ENCODE measurements at regions not wholly inside any gene's neighbourhood (a gene's known extent, or its start where the extent isn't known, plus 50 kb on each side); places are given as distances from the start of the nearest gene placed in this dataset.

DNA sequence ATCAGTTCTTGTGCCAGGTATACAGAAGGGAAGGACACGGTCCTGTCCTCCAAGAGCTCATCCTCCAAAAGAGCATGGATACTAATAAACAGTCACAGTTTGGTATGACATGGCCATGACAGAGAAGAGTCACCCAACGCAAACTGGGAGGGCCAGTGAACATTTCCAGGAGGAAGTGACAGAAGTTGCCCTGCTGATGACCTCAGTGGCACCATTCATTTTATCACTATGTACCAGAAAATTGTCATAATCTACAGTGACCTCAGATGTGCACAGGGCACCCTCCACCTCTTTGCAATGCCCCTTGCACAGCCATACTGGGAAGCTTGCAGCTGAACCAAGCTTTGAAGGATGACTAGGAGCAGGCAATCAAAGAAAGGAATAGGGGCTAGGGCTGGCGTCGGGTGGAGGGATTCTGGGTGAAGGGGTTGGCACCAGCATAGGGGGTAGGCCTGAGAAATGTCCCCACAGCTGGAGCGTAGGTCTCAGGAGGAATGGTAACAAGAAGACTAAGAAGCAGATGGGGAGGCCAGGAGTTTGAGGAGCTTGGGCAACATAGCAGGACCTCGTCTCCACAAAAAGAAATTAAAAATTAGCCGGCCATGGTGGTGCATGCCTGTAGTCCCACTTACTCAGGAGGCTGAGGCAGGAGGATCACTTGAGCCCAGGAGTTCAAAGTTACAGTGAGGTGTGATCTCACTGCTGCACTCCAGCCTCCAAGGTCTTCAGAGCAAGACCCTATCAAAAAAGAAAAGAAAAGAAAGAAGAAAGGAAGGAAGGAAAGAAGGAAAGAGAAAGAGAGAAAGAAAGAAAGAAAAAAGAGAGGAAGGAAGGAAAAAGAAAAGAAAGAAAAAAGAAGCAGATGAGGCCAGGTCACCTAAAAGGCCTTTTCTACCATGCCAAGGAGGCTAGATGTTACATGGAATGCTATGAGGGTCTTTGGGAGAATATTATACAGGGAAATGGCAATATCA, 65.3 kb upstream of the SNX9 start (continued):
- TF ChIP-seq HBP1 (CRISPR knock-in tag; IDR thresholded peaks at IDR 0.05) (peak; percentile 83; the same call in 1 of the 2 replicates), GABPB2 (CRISPR knock-in tag; conservative IDR thresholded peaks at IDR 0.05) (no peak), ETV6 (IDR thresholded peaks at IDR 0.05; ENCODE audit: borderline replicate concordance in 1 of 2, low read depth in 2 of 2, low read length in 1 of 2) (peak in 1 of 2 experiments; percentile 48; a peak in 1 of 4 replicates), ETV6 (CRISPR knock-in tag; IDR thresholded peaks at IDR 0.05; ENCODE audit: borderline replicate concordance) (no peak), KDM2B (CRISPR knock-in tag; IDR thresholded peaks at IDR 0.05) (no peak), THRAP3 (IDR thresholded peaks at IDR 0.05; ENCODE audit: borderline replicate concordance) (peak; percentile 66; the same call in 1 of the 2 replicates), TSC22D4 (tag; IDR thresholded peaks at IDR 0.05) (no peak), HIVEP1 (CRISPR knock-in tag; IDR thresholded peaks at IDR 0.05) (no peak), NFIC (IDR thresholded peaks at IDR 0.05) (no peak), YBX1 (IDR thresholded peaks at IDR 0.05) (0 out of 2 replicates have a peak, but pooled peaks have one; percentile 22), MYNN (IDR thresholded peaks at IDR 0.05) (peak; percentile 55; the same call in 1 of the 2 replicates), MYNN (CRISPR knock-in tag; IDR thresholded peaks at IDR 0.05) (no peak), YY1 (IDR thresholded peaks at IDR 0.05; ENCODE audit: borderline replicate concordance in 1 of 3, control insufficient read depth in 1 of 3, extremely low read depth in 1 of 3, insufficient read depth in 3 of 3, insufficient read length in 1 of 3, insufficient replicate concordance in 2 of 3, low read depth in 1 of 3, low read length in 2 of 3) (peak in 1 of 3 experiments; percentile 26), TAF7 (tag; IDR thresholded peaks at IDR 0.05) (no peak), CBX3 (IDR thresholded peaks at IDR 0.05; ENCODE audit: borderline replicate concordance in 1 of 2, low read length in 2 of 2) (peak in 1 of 2 experiments; percentile 21; a peak in 1 of 3 replicates), ZNF79 (CRISPR knock-in tag; IDR thresholded peaks at IDR 0.05; ENCODE audit: low read depth) (no peak)
- TF ChIP-seq, protein P1, sequence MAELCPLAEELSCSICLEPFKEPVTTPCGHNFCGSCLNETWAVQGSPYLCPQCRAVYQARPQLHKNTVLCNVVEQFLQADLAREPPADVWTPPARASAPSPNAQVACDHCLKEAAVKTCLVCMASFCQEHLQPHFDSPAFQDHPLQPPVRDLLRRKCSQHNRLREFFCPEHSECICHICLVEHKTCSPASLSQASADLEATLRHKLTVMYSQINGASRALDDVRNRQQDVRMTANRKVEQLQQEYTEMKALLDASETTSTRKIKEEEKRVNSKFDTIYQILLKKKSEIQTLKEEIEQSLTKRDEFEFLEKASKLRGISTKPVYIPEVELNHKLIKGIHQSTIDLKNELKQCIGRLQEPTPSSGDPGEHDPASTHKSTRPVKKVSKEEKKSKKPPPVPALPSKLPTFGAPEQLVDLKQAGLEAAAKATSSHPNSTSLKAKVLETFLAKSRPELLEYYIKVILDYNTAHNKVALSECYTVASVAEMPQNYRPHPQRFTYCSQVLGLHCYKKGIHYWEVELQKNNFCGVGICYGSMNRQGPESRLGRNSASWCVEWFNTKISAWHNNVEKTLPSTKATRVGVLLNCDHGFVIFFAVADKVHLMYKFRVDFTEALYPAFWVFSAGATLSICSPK (IDR thresholded peaks at IDR 0.05; ENCODE audit: borderline replicate concordance) = 0 out of 2 replicates have a peak, but pooled peaks have one; percentile 16
- TF ChIP-seq, protein P2, sequence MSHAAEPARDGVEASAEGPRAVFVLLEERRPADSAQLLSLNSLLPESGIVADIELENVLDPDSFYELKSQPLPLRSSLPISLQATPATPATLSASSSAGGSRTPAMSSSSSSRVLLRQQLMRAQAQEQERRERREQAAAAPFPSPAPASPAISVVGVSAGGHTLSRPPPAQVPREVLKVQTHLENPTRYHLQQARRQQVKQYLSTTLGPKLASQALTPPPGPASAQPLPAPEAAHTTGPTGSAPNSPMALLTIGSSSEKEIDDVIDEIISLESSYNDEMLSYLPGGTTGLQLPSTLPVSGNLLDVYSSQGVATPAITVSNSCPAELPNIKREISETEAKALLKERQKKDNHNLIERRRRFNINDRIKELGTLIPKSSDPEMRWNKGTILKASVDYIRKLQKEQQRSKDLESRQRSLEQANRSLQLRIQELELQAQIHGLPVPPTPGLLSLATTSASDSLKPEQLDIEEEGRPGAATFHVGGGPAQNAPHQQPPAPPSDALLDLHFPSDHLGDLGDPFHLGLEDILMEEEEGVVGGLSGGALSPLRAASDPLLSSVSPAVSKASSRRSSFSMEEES (CRISPR knock-in tag; IDR thresholded peaks at IDR 0.05) = no peak
- TF ChIP-seq, protein P3, sequence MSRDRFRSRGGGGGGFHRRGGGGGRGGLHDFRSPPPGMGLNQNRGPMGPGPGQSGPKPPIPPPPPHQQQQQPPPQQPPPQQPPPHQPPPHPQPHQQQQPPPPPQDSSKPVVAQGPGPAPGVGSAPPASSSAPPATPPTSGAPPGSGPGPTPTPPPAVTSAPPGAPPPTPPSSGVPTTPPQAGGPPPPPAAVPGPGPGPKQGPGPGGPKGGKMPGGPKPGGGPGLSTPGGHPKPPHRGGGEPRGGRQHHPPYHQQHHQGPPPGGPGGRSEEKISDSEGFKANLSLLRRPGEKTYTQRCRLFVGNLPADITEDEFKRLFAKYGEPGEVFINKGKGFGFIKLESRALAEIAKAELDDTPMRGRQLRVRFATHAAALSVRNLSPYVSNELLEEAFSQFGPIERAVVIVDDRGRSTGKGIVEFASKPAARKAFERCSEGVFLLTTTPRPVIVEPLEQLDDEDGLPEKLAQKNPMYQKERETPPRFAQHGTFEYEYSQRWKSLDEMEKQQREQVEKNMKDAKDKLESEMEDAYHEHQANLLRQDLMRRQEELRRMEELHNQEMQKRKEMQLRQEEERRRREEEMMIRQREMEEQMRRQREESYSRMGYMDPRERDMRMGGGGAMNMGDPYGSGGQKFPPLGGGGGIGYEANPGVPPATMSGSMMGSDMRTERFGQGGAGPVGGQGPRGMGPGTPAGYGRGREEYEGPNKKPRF (IDR thresholded peaks at IDR 0.05; ENCODE audit: low read depth, low read length) = no peak

Data from K562 (cell line).